HG03460 (cell line): ENCODE measurements at regions not wholly inside any gene's neighbourhood (a gene's known extent, or its start where the extent isn't known, plus 50 kb on each side); places are given as distances from the start of the nearest gene placed in this dataset.
"Not testable (repeated sequence)": the region's sequence is repeated elsewhere in the genome, so short reads cannot be mapped to it uniquely, and the experiment has no call there.

Experiments used
- ATAC-seq: cut with Tn5 transposase; IDR thresholded peaks from one replicate; pipeline ENCODE4 v1.9.1; 2021; ENCODE audit not compliant: unreplicated experiment

- no peak for ATAC-seq
Observed at GRCh38 chr2:198652461-198652860, 805.3 kb downstream of the SATB2 start.

- no peak for ATAC-seq
Observed at GRCh38 chr2:198645816-198646215, 811.9 kb downstream of the SATB2 start.

DNA sequence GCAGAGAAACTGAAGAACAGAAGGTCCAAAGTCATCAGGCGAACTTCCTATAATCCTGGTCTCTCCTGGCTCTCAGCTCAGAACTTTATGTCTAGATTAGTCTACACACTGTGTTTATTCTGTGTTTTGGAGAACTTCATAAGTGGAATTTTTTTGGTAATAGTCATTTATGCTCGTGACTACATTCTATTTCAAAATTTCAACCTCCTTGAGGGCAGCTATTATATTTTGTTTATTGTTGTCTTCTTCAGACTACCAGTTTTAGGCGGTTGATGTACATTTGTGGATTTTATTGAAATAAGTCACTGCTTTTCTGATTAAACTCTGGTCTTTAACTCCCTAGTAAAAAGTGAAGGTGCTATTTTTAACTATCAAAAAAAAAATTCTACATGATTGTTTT lies 816.6 kb downstream of the SATB2 start:
- no peak for ATAC-seq

DNA sequence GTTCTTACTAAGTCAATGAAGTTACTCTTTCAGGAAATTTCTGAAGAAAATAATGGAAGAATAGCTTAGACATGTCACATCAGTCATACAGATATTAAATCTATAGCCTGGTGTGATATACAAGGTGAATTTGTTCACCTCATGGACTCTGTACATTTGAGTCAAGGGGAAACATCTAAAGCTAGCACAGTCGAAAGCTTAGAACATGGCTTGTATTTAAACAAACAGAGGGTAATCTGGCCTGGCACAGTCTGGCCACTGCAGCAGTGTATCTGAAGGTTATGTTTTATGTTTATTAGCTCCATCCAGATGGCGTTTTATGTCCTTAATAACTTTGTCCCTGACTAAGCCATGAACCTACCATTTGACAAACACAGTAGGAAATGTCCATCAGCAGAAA lies 817.3 kb downstream of the SATB2 start:
- ATAC-seq, result no peak

- ATAC-seq, result no peak
Observed at GRCh38 chr2:198639580-198639979, 818.2 kb downstream of the SATB2 start.

DNA sequence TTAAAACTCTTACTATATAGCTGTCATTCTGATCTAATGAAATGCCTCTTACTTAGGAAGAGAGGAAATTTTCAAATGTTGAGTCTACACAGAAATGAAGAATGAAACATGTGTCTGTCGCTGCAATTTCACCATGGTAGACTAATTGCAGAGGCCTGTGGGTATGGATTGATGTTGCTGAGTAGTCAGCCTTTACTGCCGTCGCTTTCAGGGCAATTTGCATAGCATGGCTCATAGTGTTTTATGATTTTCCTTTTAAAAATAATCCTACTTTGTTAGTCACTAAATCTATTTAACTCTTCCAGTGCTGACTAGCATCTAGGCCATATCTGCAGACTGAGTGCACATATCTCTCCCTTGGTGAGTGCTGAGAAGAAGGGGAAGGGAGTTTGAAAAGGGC lies 819.2 kb downstream of the SATB2 start:
- no peak for ATAC-seq

DNA sequence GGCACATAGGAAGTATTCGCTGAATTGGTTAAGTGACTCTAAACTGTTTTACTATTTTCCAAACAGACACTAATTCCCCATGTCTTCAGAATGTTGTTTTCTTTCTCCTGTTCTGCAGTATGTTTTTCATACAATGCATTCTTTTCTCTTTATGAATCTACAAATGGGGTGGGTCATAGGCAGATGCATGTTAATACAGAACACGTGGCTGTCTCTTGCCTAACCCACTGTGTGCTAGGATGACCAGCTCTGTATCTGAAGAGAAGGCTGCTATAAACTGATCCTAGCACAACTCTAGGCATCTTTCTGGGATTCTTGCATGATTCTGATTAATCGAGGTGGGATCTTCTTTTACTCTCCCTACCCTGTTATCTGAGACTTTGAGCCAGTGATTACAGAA lies 826.0 kb downstream of the PLCL1 start:
- ATAC-seq, result no peak

GRCh38 chr2:198628596-198628995 lies 824.2 kb downstream of the PLCL1 start:
- no peak for ATAC-seq

DNA sequence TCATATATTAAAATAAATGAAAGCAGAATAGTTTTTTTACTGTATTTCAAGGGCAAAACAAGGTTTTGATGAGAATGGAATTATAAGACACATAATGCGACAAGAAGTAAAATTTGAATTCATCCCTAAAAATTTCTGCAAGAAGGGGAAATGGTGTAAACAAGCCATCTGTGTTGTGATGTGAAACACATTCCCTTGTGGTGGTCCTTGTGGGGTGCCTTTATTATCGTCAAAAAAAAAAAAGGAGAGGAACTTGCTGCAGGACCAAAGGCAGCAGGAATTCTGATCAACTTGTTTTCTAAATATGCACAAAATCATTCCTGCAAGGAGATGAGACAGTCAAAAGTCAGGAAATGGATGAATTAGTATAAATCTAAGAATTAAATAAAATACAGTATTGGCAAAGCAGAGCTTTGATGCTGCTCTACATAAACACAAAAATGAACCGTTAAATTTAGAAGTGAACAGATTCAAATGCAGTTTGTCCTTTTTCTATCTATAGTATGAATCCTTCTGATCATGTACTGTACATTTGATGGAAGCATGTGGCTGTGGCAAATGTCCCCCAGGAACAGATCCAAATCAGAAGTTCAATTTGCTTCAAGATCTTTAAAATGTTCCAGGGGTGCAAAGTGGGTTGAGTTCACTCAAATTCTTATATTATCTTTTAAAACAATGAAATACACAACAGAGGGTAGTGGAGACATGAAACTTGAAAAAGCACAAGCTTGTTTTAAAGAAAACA lies 818.8 kb downstream of the PLCL1 start:
- no peak for ATAC-seq

- ATAC-seq, result no peak
Observed at GRCh38 chr2:198615972-198616371, 811.6 kb downstream of the PLCL1 start.

DNA sequence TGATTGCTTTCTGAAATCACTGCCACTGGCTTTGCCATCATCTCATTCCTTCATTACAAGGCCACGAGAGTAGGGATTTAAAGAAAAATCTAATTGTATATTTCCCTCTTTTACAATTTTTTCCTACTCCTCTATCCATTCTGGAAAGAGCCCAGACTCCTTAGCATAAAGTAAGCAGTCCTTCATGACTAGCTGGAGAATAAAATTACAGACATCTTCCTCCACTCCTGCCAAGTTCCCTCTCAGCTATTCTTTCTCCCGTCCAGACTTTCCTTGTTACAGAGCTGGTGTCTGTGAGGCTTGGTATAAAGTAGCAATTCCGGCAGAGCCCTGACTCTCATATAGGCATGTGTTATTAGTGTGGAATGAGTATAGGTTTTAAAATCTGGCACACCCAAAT lies 806.8 kb downstream of the PLCL1 start:
- no peak for ATAC-seq

GRCh38 chr2:198604599-198604998 lies 800.2 kb downstream of the PLCL1 start:
- ATAC-seq, result no peak

GRCh38 chr2:198602986-198603385 lies 798.6 kb downstream of the PLCL1 start:
- not testable (repeated sequence) for ATAC-seq

DNA sequence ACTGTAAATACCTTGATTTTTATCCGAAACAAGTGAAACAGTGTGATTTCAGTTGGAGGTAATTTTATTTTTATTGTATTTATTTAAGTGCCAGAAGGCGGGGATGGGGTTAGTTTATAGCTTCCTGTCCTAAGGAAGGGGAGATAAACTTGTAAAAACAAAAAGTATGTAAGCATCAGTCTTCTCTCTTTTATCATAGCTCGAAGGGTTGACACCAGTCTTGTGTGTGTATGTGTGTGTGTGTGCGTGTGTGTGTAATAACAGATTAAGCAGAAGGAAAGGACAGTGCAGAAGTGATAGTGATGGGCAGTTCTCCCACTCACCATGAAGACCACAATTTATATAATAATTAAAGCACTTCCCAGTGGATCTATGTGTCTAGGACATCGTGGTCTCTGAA lies 793.3 kb downstream of the PLCL1 start:
- ATAC-seq, result no peak

- no peak for ATAC-seq
Observed at GRCh38 chr2:198596985-198597384, 792.6 kb downstream of the PLCL1 start.

GRCh38 chr2:198595721-198596120 lies 791.3 kb downstream of the PLCL1 start:
- ATAC-seq, result no peak

- no peak for ATAC-seq
Observed at GRCh38 chr2:198591586-198591985, 787.2 kb downstream of the PLCL1 start.

DNA sequence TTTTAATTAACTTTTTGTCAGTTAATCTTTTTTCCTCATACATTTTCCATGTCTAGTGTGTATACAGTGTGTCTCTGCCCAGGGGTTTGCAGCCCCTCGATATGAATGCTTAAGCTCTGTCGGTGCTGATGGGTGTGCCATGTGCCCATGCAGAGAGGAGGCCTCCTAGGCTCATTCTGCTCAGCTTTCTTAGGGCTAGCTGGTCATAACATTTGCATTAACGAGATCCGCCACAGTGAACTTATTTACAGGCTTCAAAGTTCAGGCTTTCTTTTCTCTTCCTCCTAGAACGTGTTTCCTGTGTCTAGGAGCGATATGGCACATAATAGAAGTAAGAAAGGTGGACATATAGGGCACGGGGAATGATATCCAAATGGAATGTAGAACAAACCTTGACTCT lies 783.3 kb downstream of the PLCL1 start:
- ATAC-seq, result no peak

DNA sequence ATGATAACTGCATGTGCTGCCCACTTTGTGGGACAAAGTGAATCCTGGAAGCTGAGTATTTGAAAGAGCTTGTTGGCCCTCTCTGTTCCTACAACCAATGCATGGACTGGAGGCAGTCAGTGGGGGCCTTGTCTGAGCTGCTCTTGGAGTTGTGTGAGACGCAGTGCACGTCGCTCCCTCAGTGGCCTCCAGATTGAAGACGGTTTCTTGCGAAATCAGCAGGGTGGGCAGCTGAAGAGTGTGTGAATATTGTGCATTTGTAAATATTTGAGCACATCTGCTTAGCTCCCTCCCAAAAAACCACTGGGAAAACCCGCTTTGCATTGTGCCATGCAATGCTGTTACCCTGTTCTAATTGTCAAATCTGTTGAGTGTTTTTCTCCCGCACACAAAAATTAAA lies 782.8 kb downstream of the PLCL1 start:
- no peak for ATAC-seq

DNA sequence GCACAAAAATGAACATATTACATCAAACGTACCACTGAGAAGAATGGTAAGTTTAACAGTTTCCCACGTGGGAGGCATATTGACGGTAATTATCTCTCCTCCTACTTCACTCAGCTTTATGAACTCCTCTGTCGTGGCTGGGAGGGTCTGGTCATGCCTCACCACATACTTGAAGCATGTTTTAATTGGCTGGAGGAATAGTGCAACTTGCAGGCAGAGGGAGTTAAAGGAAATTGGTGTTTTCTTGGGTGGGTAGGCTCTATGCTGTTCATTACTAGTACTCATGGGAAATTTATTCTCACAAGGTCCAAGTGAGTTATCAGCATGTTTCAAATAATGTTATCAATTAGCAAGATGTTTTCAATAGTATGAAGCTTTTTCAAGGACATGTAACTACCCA lies 767.0 kb downstream of the PLCL1 start:
- ATAC-seq, result no peak

GRCh38 chr2:198558176-198558575 lies 753.8 kb downstream of the PLCL1 start:
- no peak for ATAC-seq

DNA sequence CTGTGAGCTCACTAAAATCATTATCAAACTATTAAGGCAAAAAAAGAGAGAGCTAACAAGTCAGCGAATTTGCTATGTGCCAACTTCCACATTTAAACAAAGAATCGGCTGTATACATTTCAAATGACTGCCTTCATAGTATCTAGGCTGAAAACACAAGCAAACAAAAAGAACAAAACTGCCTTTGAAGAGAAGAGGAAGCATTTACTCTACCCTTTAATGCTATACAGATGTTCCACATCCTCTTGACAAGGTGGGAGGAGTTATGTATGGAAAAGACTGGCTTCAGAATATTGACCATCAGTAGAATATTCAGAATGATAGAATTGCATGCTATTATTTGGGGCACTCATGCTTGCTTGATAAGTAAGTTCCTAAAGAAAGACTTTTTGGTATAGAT lies 741.7 kb downstream of the PLCL1 start:
- ATAC-seq, result no peak

DNA sequence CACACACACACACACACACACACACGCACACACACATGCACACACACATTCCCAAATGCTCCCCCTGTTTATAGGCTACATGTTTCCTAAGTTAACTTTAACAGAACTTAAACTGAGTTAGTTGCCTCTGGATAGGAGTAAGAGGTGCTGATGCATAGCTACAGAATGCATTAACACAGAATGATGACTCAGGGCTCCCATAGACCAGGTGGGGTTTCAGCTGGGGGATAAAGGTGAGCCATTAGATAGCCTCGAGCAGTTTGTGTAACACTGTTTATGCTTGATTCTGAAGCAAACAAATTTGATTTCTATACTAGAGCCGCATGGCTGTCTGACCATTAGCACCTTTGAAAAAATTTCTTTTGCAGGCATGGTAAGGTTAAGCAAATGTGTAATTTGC lies 741.0 kb downstream of the PLCL1 start:
- no peak for ATAC-seq
